ENCODE measurements at regions not wholly inside any gene's neighbourhood (a gene's known extent, or its start where the extent isn't known, plus 50 kb on each side); places are given as distances from the start of the nearest gene placed in this dataset.

DNA sequence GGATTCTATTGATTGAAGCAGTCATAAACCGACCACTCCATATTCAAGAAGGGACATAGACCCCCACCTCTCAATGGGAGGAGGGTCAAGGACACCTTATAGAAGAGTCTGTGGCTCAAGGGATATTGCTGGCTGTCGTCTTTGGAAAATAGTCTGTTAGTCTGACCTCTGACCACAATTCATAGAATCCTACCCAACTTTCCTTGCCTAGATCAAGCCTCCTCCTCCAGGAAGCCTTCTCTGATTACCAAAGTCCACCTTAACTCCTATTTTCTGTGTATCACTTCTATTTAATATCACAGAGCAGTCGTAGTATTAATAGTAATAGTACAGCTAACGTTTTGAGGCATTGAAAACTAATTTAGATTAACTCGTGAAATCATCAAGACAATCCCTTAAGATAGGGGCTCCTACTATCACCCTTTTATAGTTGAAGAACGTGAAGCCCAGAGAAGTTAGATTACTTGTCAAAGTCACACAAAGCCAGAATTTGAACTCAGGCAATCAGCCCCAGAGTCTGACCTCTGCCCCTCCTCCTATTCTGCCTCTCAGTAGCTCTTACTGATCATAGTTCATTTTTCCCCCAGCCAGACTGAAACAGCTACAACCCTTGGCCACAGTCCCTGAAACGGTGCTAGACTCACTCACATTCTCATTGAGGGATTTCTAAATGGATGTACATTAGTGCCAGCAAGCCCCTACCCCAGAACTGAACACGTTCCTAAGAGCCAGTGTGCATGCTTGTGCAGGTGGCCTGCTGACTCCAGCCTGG lies 636.6 kb downstream of the MID1IP1 start:
- Histone ChIP-seq H3K4me1 (peaks cover 0 to 10% (median 3%) of the 10 kb centered on the region in 4 donors), H3K9me3 (no peaks in the 10 kb centered on the region), H3K4me3 (no peak overlapping the region), H3K27ac (no peak overlapping the region), H3K36me3 (no peaks in the 10 kb centered on the region), H3K27me3 (no peaks in the 10 kb centered on the region)
- peak; percentile 6 for DNase-seq
- intact Hi-C loops (cut with DNase I): no loop called here
- WGBS, 2 donors: 85 to 90% methylated on average over 8 of the region's 8 CpGs
- no peak for TF ChIP-seq POLR2AphosphoS5 (IDR thresholded peaks at IDR 0.05)
- TF ChIP-seq, protein P1, sequence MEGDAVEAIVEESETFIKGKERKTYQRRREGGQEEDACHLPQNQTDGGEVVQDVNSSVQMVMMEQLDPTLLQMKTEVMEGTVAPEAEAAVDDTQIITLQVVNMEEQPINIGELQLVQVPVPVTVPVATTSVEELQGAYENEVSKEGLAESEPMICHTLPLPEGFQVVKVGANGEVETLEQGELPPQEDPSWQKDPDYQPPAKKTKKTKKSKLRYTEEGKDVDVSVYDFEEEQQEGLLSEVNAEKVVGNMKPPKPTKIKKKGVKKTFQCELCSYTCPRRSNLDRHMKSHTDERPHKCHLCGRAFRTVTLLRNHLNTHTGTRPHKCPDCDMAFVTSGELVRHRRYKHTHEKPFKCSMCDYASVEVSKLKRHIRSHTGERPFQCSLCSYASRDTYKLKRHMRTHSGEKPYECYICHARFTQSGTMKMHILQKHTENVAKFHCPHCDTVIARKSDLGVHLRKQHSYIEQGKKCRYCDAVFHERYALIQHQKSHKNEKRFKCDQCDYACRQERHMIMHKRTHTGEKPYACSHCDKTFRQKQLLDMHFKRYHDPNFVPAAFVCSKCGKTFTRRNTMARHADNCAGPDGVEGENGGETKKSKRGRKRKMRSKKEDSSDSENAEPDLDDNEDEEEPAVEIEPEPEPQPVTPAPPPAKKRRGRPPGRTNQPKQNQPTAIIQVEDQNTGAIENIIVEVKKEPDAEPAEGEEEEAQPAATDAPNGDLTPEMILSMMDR (IDR thresholded peaks at IDR 0.05): no peak
- no peak for TF ChIP-seq POLR2A (IDR thresholded peaks at IDR 0.05)
- TF ChIP-seq EP300 (IDR thresholded peaks at IDR 0.05): no peak

DNA sequence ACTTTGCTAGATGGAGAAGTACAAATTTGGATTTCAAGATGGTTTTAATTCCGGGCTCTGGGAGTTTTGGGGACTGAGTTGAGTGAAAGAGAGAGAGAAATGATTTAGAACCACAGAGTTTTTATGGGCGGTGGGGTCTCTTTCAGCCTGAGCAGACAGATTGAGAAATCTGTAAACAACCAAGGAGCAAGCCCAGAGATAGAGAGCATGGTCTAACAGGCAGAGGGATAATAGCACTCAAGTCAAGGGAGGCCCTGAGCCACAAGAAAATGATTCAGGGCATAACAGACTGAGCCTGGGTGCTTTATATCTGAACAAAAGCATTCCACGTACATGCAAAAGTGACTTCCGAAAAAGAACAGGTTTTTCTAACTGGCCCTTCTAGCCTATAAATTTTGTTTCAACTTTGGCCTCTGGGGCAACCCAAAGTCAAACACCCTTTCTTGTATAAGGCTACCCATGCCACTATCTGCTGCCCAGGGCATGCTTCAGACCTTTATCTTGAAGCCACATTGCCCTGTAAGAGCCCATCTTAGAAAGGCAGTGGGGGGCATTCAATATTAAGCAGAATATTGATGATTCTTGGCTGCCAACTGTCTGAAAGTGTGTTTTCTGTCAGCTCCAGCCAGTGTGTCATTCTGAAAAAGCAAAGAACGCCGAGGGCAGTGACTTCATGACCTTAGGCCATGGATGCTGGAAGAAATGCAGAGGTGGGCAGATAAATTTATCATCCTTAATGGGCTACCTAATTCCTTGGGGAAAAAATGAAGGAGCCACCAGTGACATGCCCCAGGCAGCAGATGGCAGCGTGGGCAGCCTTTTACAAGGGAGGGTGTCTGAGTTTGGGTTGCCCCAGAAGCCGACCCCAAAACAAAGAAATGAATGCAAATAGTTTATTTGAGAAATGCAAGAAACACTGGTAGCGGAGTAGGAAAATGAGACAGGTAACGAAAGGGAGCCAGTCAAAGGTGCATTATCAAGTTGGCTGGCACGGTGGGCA lies 637.6 kb downstream of the MID1IP1 start:
- Histone ChIP-seq H3K9me3 (no peaks in the 10 kb centered on the region), H3K27me3 (no peaks in the 10 kb centered on the region), H3K4me3 (no peak overlapping the region), H3K36me3 (no peaks in the 10 kb centered on the region), H3K27ac (no peak overlapping the region), H3K4me1 (peaks cover 0 to 10% (median 3%) of the 10 kb centered on the region in 4 donors)
- 83 to 84% methylated on average over 11 of the region's 11 CpGs for WGBS, 2 donors
- no peak for DNase-seq
- TF ChIP-seq, protein P1 (IDR thresholded peaks at IDR 0.05): no peak
- TF ChIP-seq EP300 (IDR thresholded peaks at IDR 0.05) (no peak), POLR2A (IDR thresholded peaks at IDR 0.05) (no peak), POLR2AphosphoS5 (IDR thresholded peaks at IDR 0.05) (no peak)
- intact Hi-C loops (cut with DNase I): no loop called here

DNA sequence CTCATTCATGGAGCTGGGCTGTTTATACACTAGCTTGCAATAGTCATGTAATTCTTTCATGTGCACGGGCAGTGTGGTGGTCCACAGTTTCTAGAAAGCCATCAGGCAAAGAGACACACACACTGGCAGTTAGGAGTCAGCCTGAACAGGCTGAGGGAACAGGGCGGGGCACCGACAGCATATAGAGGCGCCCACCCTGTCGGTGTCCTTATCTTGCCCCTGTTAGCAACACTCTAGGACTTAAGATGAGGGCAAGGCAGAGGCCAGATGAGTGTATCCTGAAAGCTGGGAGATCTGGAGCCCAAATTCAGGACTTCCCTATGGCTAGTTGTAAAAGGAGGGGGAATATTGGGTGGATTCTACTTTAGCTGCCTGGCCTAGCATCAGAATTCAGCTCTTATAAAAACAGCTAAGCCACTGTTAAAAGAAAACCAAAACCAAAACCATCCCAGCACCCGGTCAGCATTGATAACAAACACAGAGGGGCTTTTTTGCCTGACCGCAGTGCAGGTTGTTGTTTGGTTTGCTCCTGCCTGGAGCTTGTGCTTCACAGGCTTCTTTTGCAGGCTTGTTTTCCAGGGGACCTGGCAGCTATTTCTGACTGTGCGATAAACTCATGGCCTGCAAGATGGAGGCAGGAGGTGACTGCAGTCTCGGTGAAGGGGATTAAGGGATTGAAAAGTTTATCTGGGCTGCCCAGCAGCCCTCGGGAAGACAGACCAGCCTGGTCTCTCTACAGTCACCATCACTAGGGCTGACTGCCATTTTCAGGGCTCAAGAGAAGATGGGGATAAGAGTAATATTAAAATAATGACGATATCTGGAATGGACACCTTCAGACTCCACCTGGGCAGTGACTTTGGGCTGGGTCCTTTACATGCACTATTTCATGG lies 638.9 kb downstream of the MID1IP1 start:
- H3K27ac ChIP-seq: no peak overlapping the region
- intact Hi-C loops (cut with DNase I): no loop called here
- WGBS, 2 donors: 60 to 61% methylated on average over 11 of the region's 11 CpGs

DNA sequence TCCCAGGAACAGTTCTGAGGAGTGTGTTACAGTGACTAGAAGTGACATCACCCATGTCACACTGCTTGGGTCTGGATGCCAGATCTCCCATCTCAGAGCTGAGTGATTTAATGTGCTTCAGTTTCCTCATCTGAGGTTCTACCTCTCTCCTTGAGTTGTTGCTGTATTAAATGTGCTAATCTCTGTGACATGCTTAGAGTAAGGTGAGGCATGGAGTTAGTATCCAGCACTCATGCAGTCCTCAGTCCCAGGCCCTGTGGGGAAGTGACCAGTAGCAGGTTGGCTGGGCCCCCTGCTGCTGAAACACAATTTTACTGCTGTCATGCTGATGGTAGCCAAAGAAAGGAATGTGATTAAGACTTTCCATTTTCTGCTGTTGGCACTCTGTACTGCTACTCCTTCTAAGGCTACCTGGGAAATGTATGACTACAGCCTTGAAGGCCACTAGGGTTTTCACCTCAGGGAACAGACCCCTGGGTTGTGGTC lies 639.6 kb downstream of the MID1IP1 start:
- TF ChIP-seq POLR2A (IDR thresholded peaks at IDR 0.05) (no peak), POLR2AphosphoS5 (IDR thresholded peaks at IDR 0.05) (no peak), EP300 (IDR thresholded peaks at IDR 0.05) (no peak)
- TF ChIP-seq, protein P1 (IDR thresholded peaks at IDR 0.05): no peak
- Histone ChIP-seq H3K27ac (no peak overlapping the region), H3K9me3 (no peaks in the 10 kb centered on the region), H3K4me1 (peaks cover 0 to 10% (median 3%) of the 10 kb centered on the region in 4 donors), H3K27me3 (no peaks in the 10 kb centered on the region), H3K4me3 (no peak overlapping the region), H3K36me3 (no peaks in the 10 kb centered on the region)
- intact Hi-C loops (cut with DNase I): no loop called here
- DNase-seq: peak; percentile 28

More for the DNA sequence above, 638.9 kb downstream of the MID1IP1 start:
- Histone ChIP-seq H3K27me3 (no peaks in the 10 kb centered on the region), H3K9me3 (no peaks in the 10 kb centered on the region), H3K4me1 (peaks cover 0 to 10% (median 3%) of the 10 kb centered on the region in 4 donors), H3K36me3 (no peaks in the 10 kb centered on the region), H3K4me3 (no peak overlapping the region)
- DNase-seq: peak; percentile 38
- TF ChIP-seq POLR2A (IDR thresholded peaks at IDR 0.05): no peak
- TF ChIP-seq EP300 (IDR thresholded peaks at IDR 0.05): no peak
- no peak for TF ChIP-seq POLR2AphosphoS5 (IDR thresholded peaks at IDR 0.05)
- TF ChIP-seq, protein P1 (IDR thresholded peaks at IDR 0.05): no peak
